Calu3 (cell line): ENCODE measurements at regions not wholly inside any gene's neighbourhood (a gene's known extent, or its start where the extent isn't known, plus 50 kb on each side); places are given as distances from the start of the nearest gene placed in this dataset.

Source experiments
- BruUV-seq: library from RNA; stranded (reverse); fragments of 400-500 nt; replicated peaks from 2 replicates; lab custom pipeline; 2021; lab: Mats Ljungman, UMichigan
- CTCF ChIA-PET: fragments of 300-600 bp; sonication (Branson Sonifier 250); formaldehyde crosslinking; loops from one replicate; lab custom pipeline; 2022; ENCODE audit warnings: antibody characterized with exemption; lab: Charles Lee
- DNase-seq: peaks from one replicate; pipeline ENCODE4 v3.0.0; 2022
- H3K27ac Mint-ChIP-seq: one replicate; pipeline ENCODE4 v1.8.0; 2022; ENCODE audit warnings: mixed read lengths; ENCODE audit not compliant: unreplicated experiment
- H3K27me3 Mint-ChIP-seq: one replicate; pipeline ENCODE4 v1.8.0; 2022; ENCODE audit warnings: mixed read lengths; ENCODE audit not compliant: unreplicated experiment
- H3K36me3 Mint-ChIP-seq: one replicate; pipeline ENCODE4 v1.8.0; 2022; ENCODE audit warnings: mild to moderate bottlenecking, moderate library complexity, mixed read lengths; ENCODE audit not compliant: insufficient read depth, unreplicated experiment
- H3K4me1 Mint-ChIP-seq: one replicate; pipeline ENCODE4 v1.8.0; 2022; ENCODE audit warnings: mild to moderate bottlenecking, low read depth, mixed read lengths; ENCODE audit not compliant: unreplicated experiment
- H3K4me3 Mint-ChIP-seq: one replicate; pipeline ENCODE4 v1.8.0; 2022; ENCODE audit warnings: mild to moderate bottlenecking, low read depth, moderate library complexity, mixed read lengths; ENCODE audit not compliant: unreplicated experiment
- H3K9me3 Mint-ChIP-seq: one replicate; pipeline ENCODE4 v1.8.0; 2022; ENCODE audit warnings: low read depth, mixed read lengths; ENCODE audit not compliant: unreplicated experiment
- CTCF ChIP-seq: fragments of 200-600 bp; IDR thresholded peaks from one replicate; pipeline ENCODE4 v1.8.0; 2022; ENCODE audit warnings: antibody characterized with exemption; ENCODE audit not compliant: unreplicated experiment
- intact Hi-C: fragments of 100-400 bp; cut with micrococcal nuclease; formaldehyde crosslinking; loops from one replicate; pipeline ENCODE4 v1.10.0; 2022; ENCODE audit not compliant: unreplicated experiment

DNA sequence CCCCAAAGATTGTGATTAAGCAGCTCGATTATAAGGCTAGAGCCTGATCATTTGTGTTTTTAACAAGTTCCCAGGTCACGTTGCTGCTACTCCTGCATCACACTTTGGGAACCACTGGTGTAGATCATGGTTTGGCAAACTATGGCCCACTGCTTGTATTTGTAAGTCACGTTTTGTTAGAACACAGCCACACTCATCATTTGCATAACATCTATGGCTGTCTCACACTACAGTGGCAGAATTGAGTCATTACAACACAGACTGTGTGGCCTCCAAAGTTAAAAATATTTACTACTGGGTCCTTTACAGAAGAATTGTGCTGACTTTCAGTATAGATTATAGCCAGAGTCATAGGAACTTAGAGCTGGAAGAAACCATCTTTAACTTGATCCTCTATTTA lies 515.3 kb upstream of the PSMD7 start:
- H3K9me3 Mint-ChIP-seq, result peaks cover 4% of the 10 kb centered on the region
- H3K27ac Mint-ChIP-seq, result no peak overlapping the region
- no TSS peak for BruUV-seq
- CTCF ChIA-PET, result no interaction called here
- no peak for TF ChIP-seq CTCF
- no peak for DNase-seq
- intact Hi-C loops, result no loop called here
- peaks cover 59% of the 10 kb centered on the region for H3K27me3 Mint-ChIP-seq
- no peaks in the 10 kb centered on the region for H3K36me3 Mint-ChIP-seq
- H3K4me1 Mint-ChIP-seq, result no peaks in the 10 kb centered on the region
- H3K4me3 Mint-ChIP-seq, result no peak overlapping the region

GRCh38 chr16:73778887-73779286 lies 517.7 kb upstream of the PSMD7 start:
- H3K27ac Mint-ChIP-seq, result no peak overlapping the region
- BruUV-seq, result no TSS peak
- intact Hi-C loops, result no loop called here
- DNase-seq, result no peak
- TF ChIP-seq CTCF, result no peak
- CTCF ChIA-PET, result no interaction called here
- H3K4me3 Mint-ChIP-seq, result no peak overlapping the region
- no peaks in the 10 kb centered on the region for H3K4me1 Mint-ChIP-seq
- H3K36me3 Mint-ChIP-seq, result no peaks in the 10 kb centered on the region
- peaks cover 54% of the 10 kb centered on the region for H3K27me3 Mint-ChIP-seq
- H3K9me3 Mint-ChIP-seq, result no peaks in the 10 kb centered on the region

DNA sequence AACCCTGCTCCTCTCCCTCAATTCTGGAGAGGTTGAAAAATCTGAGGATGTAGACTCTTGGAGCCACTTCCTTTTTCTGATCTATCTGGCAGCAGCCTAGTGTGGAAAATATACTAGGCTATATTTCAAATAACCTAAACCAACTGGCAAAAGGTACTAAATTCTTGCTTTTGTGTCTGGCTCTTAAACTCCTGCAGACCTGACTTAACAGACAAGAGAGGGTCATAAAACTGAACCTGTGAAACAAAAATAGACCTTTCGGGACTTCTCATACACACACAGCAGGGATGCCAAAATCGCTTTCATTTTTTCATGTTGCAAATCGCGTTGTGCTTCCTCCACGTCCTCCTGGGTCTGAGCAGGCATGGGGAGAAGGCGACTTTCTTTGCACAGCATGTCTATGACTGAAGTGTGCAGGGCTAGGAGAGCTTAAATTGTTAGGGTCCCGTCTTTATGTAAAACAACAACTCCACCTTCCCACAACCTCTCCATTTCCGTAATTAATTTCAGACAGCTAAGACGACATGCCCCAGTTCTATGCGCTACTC lies 520.7 kb upstream of the PSMD7 start:
- no peaks in the 10 kb centered on the region for H3K36me3 Mint-ChIP-seq
- CTCF ChIA-PET, result interaction anchor here (0.6 kb wide), 1 partner anchor 239 kb away, joined by 5 read pairs; no protein-coding TSS in a partner anchor
- H3K4me3 Mint-ChIP-seq, result no peak overlapping the region
- H3K27me3 Mint-ChIP-seq, result peaks cover 71% of the 10 kb centered on the region
- DNase-seq, result no peak
- no peaks in the 10 kb centered on the region for H3K4me1 Mint-ChIP-seq
- intact Hi-C loops, result no loop called here
- no TSS peak for BruUV-seq
- H3K9me3 Mint-ChIP-seq, result no peaks in the 10 kb centered on the region
- H3K27ac Mint-ChIP-seq, result no peak overlapping the region
- no peak for TF ChIP-seq CTCF

- Mint-ChIP-seq H3K36me3 (no peaks in the 10 kb centered on the region), H3K27me3 (peaks cover 76% of the 10 kb centered on the region), H3K4me1 (no peaks in the 10 kb centered on the region), H3K27ac (no peak overlapping the region), H3K4me3 (no peak overlapping the region), H3K9me3 (no peaks in the 10 kb centered on the region)
- no TSS peak for BruUV-seq
- intact Hi-C loops, result no loop called here
- no peak for DNase-seq
- CTCF ChIA-PET, result no interaction called here
- no peak for TF ChIP-seq CTCF
Measured at GRCh38 chr16:73771196-73772064, 525.2 kb upstream of the PSMD7 start.
